Immature natural killer cell (primary cell): ENCODE measurements at regions not wholly inside any gene's neighbourhood (a gene's known extent, or its start where the extent isn't known, plus 50 kb on each side); places are given as distances from the start of the nearest gene placed in this dataset.
"Not testable (repeated sequence)": the region's sequence is repeated elsewhere in the genome, so short reads cannot be mapped to it uniquely, and the experiment has no call there.

Experiments used
- DNase-seq, 3 donors: peaks; one replicate each; pipeline ENCODE4 v3.0.0; 2022; ENCODE audit warnings: mixed read lengths in 1 of 3
- H3K27ac Mint-ChIP-seq, 6 donors: one replicate each; pipeline ENCODE4 v1.8.0; 2020; ENCODE audit warnings: mixed read lengths in 6 of 6, mild to moderate bottlenecking in 5 of 6, inconsistent platforms in 4 of 6, moderate library complexity in 3 of 6
- H3K27me3 Mint-ChIP-seq, 3 donors: one replicate each; pipeline ENCODE4 v1.8.0; 2020 to 2021; ENCODE audit warnings: low read depth in 3 of 3, mild to moderate bottlenecking in 3 of 3, mixed read lengths in 3 of 3, moderate library complexity in 3 of 3, inconsistent platforms in 1 of 3
- H3K36me3 Mint-ChIP-seq, 3 donors: one replicate each; pipeline ENCODE4 v1.8.0; 2020; ENCODE audit warnings: mixed read lengths in 3 of 3, inconsistent platforms in 2 of 3, mild to moderate bottlenecking in 2 of 3
- H3K4me1 Mint-ChIP-seq, 2 donors: one replicate each; pipeline ENCODE4 v1.8.0; 2020; ENCODE audit warnings: inconsistent platforms in 2 of 2, mild to moderate bottlenecking in 2 of 2, mixed read lengths in 2 of 2, moderate library complexity in 1 of 2
- H3K4me3 Mint-ChIP-seq, 5 donors: one replicate each; pipeline ENCODE4 v1.8.0; 2020; ENCODE audit warnings: mild to moderate bottlenecking in 5 of 5, mixed read lengths in 5 of 5, inconsistent platforms in 3 of 5, moderate library complexity in 3 of 5
- H3K9me3 Mint-ChIP-seq, 6 donors: one replicate each; pipeline ENCODE4 v1.8.0; 2020; ENCODE audit warnings: mild to moderate bottlenecking in 6 of 6, mixed read lengths in 6 of 6, inconsistent platforms in 4 of 6, moderate library complexity in 3 of 6

DNA sequence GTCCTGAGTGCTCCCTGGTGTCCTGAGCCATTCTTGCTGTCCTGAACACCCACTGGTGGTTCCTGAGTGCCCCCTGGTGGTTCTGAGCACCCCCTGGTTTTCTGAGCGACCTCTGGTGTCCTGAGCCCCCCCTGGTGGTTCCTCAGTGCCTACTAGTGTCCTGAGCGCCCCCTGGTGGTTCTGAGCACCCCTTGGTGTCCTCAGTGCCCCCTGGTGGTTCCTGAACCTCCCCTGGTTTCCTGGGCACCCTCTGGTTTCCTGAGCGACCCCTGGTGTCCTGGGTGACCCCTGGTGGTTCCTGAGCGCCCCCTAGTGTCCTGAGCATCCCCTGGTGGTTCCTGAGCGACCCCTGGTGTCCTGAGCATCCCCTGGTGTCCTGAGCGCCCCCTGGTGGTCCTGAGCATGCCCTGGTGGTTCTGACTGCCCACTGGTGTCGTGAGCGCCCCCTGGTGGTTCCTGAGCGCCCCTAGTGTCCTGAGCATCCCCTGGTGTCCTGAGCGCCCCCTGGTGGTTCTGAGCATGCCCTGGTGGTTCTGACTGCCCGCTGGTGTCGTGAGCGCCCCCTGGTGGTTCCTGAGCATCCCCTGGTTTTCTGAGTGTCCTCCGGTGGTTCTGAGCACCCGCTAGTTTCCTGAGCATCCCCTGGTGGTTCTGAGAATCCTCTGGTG lies 473.1 kb downstream of the TMEM121 start:
- no peak overlapping the region for H3K4me3 Mint-ChIP-seq
- H3K4me1 Mint-ChIP-seq, result peaks cover 36 to 52% of the 10 kb centered on the region in 2 donors
- peaks cover 0 to 5% (median 0%) of the 10 kb centered on the region in 6 donors for H3K9me3 Mint-ChIP-seq
- H3K36me3 Mint-ChIP-seq, result no peaks in the 10 kb centered on the region
- DNase-seq, result peak; percentile 75 to 78 (median 77)
- H3K27me3 Mint-ChIP-seq, result peaks cover 0 to 15% (median 10%) of the 10 kb centered on the region in 3 donors
- peak overlapping the region in 4 of 6 donors; percentile 16 to 82 (median 52) for H3K27ac Mint-ChIP-seq

GRCh38 chr14:106000029-106000511 lies 473.7 kb downstream of the TMEM121 start:
- H3K4me3 Mint-ChIP-seq, H3K36me3 Mint-ChIP-seq, H3K9me3 Mint-ChIP-seq: not testable (repeated sequence)
- peak in 1 of 3 donors; percentile 26 for DNase-seq
- Mint-ChIP-seq H3K4me1 (peaks cover 40 to 52% of the 10 kb centered on the region in 2 donors), H3K27ac (peak overlapping the region in 3 of 6 donors; percentile 16 to 69 (median 40)), H3K27me3 (peaks cover 1 to 15% (median 14%) of the 10 kb centered on the region in 3 donors)

- H3K4me3 Mint-ChIP-seq, H3K36me3 Mint-ChIP-seq, H3K9me3 Mint-ChIP-seq: not testable (repeated sequence)
- peaks cover 49 to 61% of the 10 kb centered on the region in 2 donors for H3K4me1 Mint-ChIP-seq
- peaks cover 1 to 15% (median 14%) of the 10 kb centered on the region in 3 donors for H3K27me3 Mint-ChIP-seq
- DNase-seq, result peak in 2 of 3 donors; percentile 37 to 49
- peak overlapping the region in 4 of 6 donors; percentile 48 to 74 (median 58) for H3K27ac Mint-ChIP-seq
Measured at GRCh38 chr14:106001277-106001676, 474.9 kb downstream of the TMEM121 start.

DNA sequence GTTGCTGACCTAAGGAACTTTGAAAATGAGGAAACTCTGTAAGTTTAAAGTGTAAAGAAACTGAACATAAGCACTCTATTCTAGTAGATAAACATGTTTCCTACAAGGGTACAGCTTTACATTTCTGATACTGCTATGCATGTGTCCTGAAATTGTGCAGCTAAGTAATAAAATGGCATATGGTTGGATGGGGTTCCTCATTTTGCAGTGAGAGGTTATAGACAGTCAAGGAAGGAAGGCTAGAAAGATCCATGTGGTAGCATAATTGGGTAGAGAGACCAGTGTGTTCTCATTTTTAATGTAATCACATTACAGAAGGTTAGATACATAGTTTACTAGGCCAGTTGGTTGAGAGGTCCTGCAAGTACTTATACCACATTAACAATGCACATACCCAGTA lies 477.0 kb downstream of the TMEM121 start:
- H3K36me3 Mint-ChIP-seq, result no peaks in the 10 kb centered on the region
- peak overlapping the region in 1 of 5 donors; percentile 37 for H3K4me3 Mint-ChIP-seq
- H3K9me3 Mint-ChIP-seq, result peaks cover 0 to 5% (median 0%) of the 10 kb centered on the region in 6 donors
- peak overlapping the region in 3 of 6 donors; percentile 24 to 84 (median 33) for H3K27ac Mint-ChIP-seq
- H3K27me3 Mint-ChIP-seq, result peaks cover 1 to 17% (median 14%) of the 10 kb centered on the region in 3 donors
- DNase-seq, result no peak
- peaks cover 60 to 63% of the 10 kb centered on the region in 2 donors for H3K4me1 Mint-ChIP-seq

- not testable (repeated sequence) for H3K27me3 Mint-ChIP-seq
Measured at GRCh38 chr14:106004937-106005795, 478.8 kb downstream of the TMEM121 start.

GRCh38 chr14:106006043-106006442 lies 479.7 kb downstream of the TMEM121 start:
- not testable (repeated sequence) for H3K36me3 Mint-ChIP-seq, H3K9me3 Mint-ChIP-seq
- Mint-ChIP-seq H3K4me3 (peak overlapping the region; percentile 53 to 67 (median 64)), H3K27ac (peak overlapping the region; percentile 17 to 92 (median 85)), H3K4me1 (peaks cover 44 to 46% of the 10 kb centered on the region in 2 donors), H3K27me3 (peaks cover 1 to 11% (median 10%) of the 10 kb centered on the region in 3 donors)
- DNase-seq, result peak; percentile 43 to 58 (median 57)

More at GRCh38 chr14:106004937-106005795, 478.8 kb downstream of the TMEM121 start:
- not testable (repeated sequence) for H3K9me3 Mint-ChIP-seq, H3K36me3 Mint-ChIP-seq
- Mint-ChIP-seq H3K4me3 (peak overlapping the region; percentile 60 to 90 (median 78)), H3K4me1 (peaks cover 45 to 46% of the 10 kb centered on the region in 2 donors), H3K27ac (peak overlapping the region; percentile 83 to 97 (median 94))
- DNase-seq, result peak; percentile 80 to 83 (median 81)

- H3K27me3 Mint-ChIP-seq, H3K9me3 Mint-ChIP-seq, H3K4me3 Mint-ChIP-seq, DNase-seq, H3K36me3 Mint-ChIP-seq: not testable (repeated sequence)
- H3K27ac Mint-ChIP-seq, result peak overlapping the region in 3 of 6 donors; percentile 58 to 88 (median 60)
- H3K4me1 Mint-ChIP-seq, result peaks cover 45 to 49% of the 10 kb centered on the region in 2 donors
Measured at GRCh38 chr14:106006716-106007115, 480.3 kb downstream of the TMEM121 start.

- Mint-ChIP-seq H3K9me3 (no peaks in the 10 kb centered on the region), H3K27me3 (peaks cover 2 to 7% (median 7%) of the 10 kb centered on the region in 3 donors), H3K36me3 (no peaks in the 10 kb centered on the region), H3K27ac (no peak overlapping the region), H3K4me3 (no peak overlapping the region), H3K4me1 (peaks cover 28 to 32% of the 10 kb centered on the region in 2 donors)
- no peak for DNase-seq
Measured at GRCh38 chr14:106010783-106011182, 484.4 kb downstream of the TMEM121 start.

- not testable (repeated sequence) for H3K4me3 Mint-ChIP-seq, H3K9me3 Mint-ChIP-seq, H3K27me3 Mint-ChIP-seq, H3K36me3 Mint-ChIP-seq
- H3K27ac Mint-ChIP-seq, result peak overlapping the region in 2 of 6 donors; percentile 42 to 50
- peaks cover 18 to 23% of the 10 kb centered on the region in 2 donors for H3K4me1 Mint-ChIP-seq
- peak in 2 of 3 donors; percentile 68 to 73 for DNase-seq
Measured at GRCh38 chr14:106011631-106012360, 485.4 kb downstream of the TMEM121 start.

DNA sequence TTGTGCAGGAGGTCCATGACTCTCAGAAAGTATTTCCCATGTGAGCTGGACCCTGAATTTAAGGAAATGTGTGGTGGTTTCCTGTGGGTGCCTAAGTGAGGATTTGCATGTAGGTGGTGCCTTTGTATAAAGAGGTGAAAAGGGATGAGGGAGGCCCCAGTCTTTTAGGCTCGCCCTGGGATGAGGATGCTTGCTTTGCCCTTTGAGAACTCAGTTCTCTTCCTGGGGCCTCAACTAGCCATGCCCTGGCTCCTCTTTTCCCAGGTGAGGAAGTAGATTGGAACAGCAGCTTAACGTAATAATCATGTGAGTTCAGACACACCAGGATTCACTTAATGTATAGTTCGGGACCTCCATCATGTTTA lies 486.0 kb downstream of the TMEM121 start:
- H3K9me3 Mint-ChIP-seq, H3K4me3 Mint-ChIP-seq, DNase-seq, H3K27me3 Mint-ChIP-seq, H3K27ac Mint-ChIP-seq, H3K36me3 Mint-ChIP-seq: not testable (repeated sequence)
- peaks cover 18 to 22% of the 10 kb centered on the region in 2 donors for H3K4me1 Mint-ChIP-seq

- H3K27ac Mint-ChIP-seq, result peak overlapping the region in 5 of 6 donors; percentile 47 to 85 (median 63)
- no peaks in the 10 kb centered on the region for H3K36me3 Mint-ChIP-seq
- peak overlapping the region in 1 of 5 donors; percentile 5 for H3K4me3 Mint-ChIP-seq
Measured at GRCh38 chr14:106013879-106014376, 487.5 kb downstream of the TMEM121 start.

GRCh38 chr14:106017952-106018351 lies 491.6 kb downstream of the TMEM121 start:
- H3K9me3 Mint-ChIP-seq, H3K4me3 Mint-ChIP-seq, H3K36me3 Mint-ChIP-seq, H3K27ac Mint-ChIP-seq, H3K27me3 Mint-ChIP-seq, DNase-seq: not testable (repeated sequence)
- H3K4me1 Mint-ChIP-seq, result peaks cover 11 to 14% of the 10 kb centered on the region in 2 donors

More at GRCh38 chr14:106013879-106014376, 487.5 kb downstream of the TMEM121 start:
- Mint-ChIP-seq H3K4me1 (peaks cover 15 to 18% of the 10 kb centered on the region in 2 donors), H3K9me3 (no peaks in the 10 kb centered on the region), H3K27me3 (peaks cover 2 to 7% (median 4%) of the 10 kb centered on the region in 3 donors)
- DNase-seq, result peak; percentile 36 to 49 (median 37)

DNA sequence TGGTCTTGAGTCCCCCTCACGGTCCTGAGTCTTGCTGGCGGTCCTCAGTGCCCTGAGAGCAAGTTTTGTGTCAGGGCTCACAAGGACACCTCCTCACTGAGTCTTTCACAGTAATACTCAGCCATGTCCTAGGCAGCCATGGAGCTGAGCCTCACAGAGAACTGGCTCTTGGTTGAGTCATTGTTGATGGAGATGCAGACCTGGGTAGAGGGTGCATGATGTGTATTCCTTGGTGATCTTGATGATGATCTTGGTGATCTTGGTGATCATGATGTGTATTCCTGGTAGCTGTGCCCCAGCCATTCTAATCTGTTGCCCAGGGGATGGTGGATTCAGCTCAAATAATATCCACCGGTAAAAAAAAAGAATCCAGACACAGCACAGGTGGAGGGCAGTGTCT lies 495.4 kb downstream of the TMEM121 start:
- peaks cover 0 to 6% (median 2%) of the 10 kb centered on the region in 3 donors for H3K27me3 Mint-ChIP-seq

More for the DNA sequence above, 495.4 kb downstream of the TMEM121 start:
- DNase-seq, result no peak
- H3K4me3 Mint-ChIP-seq, result no peak overlapping the region
- peaks cover 0 to 11% (median under 1%) of the 10 kb centered on the region in 6 donors for H3K9me3 Mint-ChIP-seq
- peaks cover 0 to 8% (median 0%) of the 10 kb centered on the region in 3 donors for H3K36me3 Mint-ChIP-seq
- H3K4me1 Mint-ChIP-seq, result peaks cover 0 to 30% of the 10 kb centered on the region in 2 donors
- H3K27ac Mint-ChIP-seq, result no peak overlapping the region
